ENCODE measurements at regions not wholly inside any gene's neighbourhood (a gene's known extent, or its start where the extent isn't known, plus 50 kb on each side); places are given as distances from the start of the nearest gene placed in this dataset.
"Not testable (repeated sequence)": the region's sequence is repeated elsewhere in the genome, so short reads cannot be mapped to it uniquely, and the experiment has no call there.

DNA sequence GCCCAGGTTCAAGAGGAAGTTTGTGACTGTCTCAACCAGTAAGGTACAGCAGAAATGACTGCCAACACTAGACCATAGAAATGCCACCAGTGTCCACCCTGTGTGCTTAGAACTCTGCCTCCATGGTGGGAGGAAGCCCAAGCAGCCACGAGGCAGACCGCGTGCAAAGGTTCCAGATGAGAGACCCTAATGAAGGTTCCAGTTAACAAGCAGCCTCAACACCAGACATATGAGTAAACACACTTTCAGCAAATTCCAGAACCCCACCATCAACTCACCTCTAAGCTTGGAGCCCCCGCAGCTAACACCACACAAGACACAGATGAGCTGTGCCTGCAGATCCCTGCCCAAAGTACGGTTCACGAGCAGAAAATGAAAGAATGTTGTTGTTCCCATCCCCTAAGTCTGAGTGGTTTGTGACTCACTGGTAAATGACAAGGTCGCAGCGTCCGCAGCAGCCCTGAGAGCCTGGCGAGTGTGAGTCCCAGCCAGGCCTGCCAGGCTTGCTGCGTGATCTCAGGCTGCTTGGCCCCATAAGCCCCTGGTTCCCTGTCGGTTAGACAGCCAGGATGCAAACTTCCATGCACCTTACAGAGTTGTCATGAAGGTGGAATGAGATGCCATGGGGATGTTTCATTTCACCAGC is 193.7 kb downstream of the C16orf95 start:
- no peak for FAIRE-seq
- DNase-seq (ENCODE audit: extremely low spot score, insufficient read length, low read depth), result no peak

DNA sequence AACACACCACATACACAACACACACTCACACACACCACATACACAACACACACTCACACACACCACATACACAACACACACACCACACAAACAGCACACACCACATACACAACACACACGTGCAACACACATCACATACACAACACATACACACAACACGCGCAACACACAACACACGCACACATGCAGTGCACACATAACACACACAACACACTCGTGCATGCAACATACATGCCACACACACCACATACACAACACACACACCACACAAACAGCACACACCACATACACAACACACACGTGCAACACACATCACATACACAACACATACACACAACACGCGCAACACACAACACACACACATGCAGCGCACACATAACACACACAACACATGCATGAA is 192.8 kb downstream of the C16orf95 start:
- FAIRE-seq, result peak; percentile 74
- DNase-seq (ENCODE audit: extremely low spot score, insufficient read length, low read depth), result not testable (repeated sequence)

DNA sequence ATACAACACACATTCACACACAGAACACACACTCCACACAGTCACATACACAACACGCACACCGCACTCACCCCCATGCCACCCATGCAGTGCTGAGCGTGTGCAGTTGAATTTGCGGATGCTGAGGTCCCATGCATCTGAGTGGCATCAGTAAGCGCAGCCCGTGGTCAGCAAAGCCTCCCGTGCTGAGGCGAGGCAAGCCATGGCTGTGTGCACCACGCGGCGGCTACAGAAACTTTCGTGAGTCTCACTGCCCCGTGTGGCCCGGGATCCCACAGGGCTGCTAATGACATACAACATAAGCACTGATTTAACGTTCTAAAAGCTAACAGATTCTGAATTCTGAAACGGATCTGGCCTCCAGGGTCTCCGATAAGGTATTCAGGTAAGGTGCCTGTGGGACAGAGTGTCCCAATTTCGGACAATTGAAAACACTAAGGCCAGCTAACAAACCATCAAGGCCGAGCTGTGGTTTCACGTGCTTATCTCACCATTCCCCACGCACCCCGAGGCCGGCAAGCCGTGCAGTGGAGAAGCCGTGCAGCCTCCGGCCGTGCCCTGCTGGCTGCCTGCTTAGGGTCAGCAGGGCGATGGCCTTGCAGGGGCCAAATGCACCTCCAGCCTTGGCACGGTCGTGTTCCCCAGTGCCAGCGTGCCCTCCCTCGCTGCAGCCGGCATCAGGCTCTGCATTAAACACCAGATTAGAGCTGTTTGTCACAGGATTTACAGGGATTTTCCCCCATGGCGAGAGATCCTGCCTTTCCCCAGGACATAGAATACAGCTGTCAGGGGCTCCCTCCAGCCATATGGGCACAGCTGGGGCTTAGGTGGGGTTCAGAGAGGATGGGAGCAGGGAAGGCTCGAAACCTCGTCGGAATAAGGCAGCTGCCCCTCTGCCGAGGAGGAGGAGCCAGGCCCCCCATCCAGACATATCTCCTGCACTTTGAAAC is 191.7 kb downstream of the C16orf95 start:
- DNase-seq (ENCODE audit: extremely low spot score, insufficient read length, low read depth) (no peak), FAIRE-seq (no peak)

DNA sequence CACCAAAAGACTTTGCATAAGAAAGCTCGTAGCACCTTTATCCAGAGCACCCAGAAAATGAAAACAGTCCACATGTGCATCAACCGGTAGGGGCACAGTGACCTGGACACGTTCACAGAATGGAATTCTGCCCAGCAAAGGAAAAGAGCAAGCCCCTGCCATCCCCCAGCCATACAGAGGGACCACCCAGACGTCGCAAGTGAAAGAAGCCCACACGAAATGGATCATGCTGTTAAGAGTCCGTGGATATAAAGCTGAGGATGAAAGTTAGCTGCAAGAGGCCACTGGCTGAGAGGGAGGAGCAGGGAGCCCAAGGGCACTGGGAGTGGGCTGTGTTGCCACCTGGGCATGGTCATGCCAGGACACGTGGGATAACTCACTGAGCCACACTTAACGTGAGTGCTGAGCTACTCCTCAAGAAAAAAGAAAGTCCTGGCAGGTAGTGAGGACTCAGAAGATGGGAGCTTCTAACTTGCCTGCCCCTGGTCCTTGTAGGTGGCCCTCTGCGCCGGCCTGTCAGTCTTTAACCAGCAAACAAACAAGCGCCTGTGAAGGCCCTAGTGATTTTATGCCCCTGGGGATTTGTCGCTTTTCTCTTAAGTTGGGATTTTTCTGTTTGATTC is 190.7 kb downstream of the C16orf95 start:
- FAIRE-seq (no peak), DNase-seq (ENCODE audit: extremely low spot score, insufficient read length, low read depth) (no peak)

DNA sequence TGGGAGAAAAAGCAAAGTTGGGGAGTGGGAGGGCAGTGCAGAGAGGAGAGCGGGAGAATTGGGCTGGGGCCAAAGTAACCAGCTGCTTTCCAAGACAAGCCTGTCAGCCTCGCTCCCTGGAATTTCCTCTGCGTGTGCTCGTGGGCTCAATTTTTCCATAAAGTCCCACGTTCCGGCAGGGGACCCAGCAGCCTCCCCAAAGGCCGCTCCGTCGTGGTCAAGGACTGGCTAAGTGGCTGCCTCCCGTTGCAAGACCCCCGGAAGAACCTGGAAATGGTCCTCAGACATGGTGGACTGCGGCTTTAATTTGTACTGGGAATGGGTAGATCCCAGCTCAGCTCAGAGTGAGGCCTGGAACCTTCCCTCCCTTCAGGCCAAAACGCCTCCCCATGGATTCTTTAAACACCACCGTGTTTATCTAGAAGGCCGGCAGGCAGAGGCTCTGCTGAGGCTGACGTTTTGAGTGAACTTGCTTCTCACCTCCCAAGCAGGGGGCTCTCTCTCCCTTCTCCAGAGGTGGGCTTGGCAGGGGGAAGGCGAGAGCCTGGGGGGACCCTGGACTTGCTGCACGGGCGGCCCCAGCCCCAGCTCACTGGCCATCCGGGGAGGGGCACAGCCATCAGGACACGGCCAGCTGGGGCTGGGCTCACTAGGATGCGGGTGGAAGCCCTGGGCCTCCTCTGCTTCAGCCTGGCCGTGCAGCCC is 190.0 kb downstream of the C16orf95 start:
- FAIRE-seq, result no peak
- no peak for DNase-seq (ENCODE audit: extremely low spot score, insufficient read length, low read depth)

DNA sequence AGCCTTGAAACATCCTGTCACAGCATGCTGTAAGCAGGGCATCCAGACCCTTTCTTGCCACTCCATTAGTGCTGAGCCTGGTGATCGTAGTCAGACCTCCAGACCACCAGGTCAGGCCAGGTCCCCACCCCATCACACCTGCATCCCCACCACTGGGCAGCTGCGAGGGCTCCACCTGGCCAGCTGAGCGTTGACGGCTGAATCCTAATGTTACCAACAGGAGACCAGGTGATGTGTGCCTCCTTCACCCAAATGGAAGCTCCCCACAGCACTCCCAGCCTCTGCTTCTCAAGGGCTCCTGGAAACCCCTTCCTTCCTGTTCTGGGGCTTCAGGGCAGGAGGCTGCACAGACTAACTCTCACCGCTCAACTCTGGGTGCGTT is 189.4 kb downstream of the C16orf95 start:
- no peak for FAIRE-seq
- DNase-seq (ENCODE audit: extremely low spot score, insufficient read length, low read depth), result no peak

DNA sequence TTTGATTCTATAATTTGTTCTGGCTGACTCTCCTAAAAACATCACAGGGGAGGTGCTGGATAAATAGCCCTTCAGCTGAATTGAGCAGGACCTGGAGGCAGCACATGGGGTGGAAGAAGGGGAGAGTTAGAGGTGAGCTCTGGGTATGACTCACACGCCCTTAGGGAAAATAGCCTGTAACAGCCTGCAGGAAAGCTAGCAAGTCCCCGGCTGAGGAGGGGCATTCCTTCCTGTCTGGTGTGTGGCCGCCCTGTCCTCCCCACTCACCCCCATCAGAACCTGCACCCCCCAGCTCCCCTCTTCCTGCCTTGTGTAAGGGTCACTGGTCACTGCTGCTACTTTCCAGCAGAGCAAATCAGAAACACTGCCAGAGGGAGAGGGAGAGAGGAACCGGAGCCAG is 187.4 kb downstream of the C16orf95 start:
- no peak for FAIRE-seq

DNA sequence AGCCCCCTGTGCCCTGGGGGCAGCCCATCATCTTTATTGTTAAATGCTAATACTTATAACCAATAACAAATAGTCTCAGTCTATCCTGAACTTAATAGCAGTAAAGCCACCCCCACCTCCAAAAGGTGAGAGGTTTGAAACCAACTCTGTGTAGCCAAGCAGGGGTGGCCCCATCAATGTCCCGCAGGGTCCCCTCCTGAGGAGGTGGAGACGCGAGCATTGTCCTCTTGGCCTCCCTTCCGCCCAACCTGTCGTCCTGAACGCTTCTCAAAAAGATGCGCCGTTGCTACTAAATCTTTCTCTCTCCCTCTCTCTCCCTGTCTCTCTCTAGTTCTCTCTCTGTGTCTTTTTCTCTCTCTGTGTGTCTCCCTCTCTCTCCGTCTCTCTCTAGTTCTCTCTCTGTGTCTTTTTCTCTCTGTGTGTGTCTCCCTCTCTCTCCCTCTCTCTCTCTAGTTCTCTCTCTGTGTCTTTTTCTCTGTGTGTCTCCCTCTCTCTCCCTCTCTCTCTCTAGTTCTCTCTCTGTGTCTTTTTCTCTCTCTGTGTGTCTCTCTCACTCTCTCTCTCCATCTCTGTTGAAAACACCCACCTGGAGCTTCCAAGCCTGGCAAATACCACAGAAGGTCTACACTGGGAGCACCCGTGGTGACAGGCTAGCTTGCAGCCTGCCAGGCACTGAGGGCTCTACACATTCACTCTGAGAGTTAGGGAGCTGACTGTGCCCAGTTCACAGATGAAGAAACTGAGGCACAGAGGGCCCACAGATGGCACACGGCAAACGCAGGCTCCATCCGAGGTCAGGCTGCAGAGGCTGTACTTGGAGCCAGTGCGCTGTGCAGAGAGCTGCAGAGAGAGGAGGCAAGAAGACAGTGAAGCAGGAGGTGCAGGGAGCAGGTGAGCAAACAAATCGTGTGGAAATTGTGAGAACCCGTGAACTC is 185.9 kb downstream of the C16orf95 start:
- no peak for FAIRE-seq
- no peak for DNase-seq (ENCODE audit: extremely low spot score, insufficient read length, low read depth)

More for the DNA sequence above, 187.4 kb downstream of the C16orf95 start:
- DNase-seq (ENCODE audit: extremely low spot score, insufficient read length, low read depth), result no peak

DNA sequence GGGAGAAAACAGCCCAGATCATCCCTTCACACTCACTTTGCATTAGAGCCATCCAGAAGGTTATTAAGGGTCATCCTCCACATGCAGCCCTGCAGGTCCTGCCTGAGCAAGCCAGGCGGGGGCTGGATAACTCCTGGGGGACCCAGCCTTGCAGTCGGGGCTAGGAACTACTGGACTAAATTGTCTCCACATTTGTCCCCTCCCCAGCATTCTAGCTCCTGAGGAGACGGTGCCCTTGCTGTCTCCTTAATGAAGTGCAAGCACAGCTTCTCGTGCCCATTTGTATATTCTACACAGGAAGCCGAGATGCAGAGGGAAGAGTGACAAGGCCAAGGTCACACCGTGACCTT is 185.2 kb downstream of the C16orf95 start:
- FAIRE-seq (no peak), DNase-seq (ENCODE audit: extremely low spot score, insufficient read length, low read depth) (no peak)

DNA sequence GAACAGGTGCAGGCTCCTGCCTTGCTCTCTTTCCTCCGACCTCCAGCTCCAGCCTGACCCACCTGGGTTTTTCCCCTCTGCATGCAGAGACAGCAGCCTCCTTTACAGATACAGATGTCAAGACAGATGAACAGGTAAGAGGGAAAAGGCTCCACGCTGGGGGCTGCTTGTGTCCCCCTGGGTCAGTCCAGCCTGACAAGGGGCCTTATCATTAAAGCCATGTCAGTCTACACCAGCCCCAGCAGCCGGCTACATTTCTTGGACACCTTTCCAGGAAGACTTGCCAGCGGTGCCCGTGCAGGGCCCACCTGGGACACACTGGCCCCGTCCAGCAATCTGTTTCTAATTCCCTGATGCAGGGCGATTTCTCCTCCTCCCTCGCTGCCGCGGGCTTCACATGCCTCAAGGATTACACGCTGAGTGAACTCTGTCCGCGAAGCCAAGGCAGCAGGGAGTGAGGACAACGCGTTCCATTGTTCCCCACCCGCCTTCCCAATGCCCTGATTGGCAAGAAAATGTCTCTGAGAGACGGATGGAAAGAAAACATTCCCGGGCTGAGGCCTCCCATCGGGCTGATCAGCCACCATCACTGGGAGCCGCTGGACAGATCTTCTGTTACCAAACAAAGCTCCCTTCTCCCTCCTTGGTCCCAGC is 184.7 kb downstream of the C16orf95 start:
- no peak for DNase-seq (ENCODE audit: extremely low spot score, insufficient read length, low read depth)
- no peak for FAIRE-seq

DNA sequence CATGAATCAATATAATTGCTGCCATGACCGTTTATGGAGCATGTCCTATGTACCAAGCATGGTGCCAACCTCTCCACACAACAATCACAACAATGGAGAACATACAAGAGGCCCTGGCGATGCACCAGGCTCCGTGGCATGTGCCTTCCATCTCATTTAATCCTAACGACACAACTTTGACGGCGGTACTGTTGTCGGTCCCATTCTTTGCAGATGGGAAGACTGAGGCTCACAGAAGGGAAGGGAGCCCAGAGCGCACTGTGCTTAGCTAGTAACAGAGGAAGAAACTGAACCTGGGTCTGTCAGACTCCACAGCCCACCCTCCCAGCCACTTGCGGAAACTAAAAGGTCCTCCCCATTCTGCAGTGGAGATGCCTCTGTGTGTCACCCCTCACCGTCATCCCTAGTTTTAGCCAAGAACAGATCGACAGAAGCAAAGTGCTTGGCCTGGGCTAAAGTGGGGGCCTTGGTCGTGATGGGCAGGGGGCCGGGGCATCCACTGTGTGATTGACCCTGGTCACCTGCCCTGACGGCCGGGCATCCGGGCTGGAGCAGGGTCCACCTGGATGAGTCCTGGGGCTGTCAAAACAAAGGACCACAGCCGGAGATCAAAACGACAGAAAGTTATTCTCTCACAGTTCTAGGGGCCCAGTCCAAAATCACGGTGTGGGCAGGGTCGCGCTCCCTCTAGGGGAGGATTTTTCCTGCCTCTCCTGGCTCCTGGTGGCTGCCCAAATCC is 183.9 kb downstream of the C16orf95 start:
- DNase-seq (ENCODE audit: extremely low spot score, insufficient read length, low read depth) (no peak), FAIRE-seq (no peak)

DNA sequence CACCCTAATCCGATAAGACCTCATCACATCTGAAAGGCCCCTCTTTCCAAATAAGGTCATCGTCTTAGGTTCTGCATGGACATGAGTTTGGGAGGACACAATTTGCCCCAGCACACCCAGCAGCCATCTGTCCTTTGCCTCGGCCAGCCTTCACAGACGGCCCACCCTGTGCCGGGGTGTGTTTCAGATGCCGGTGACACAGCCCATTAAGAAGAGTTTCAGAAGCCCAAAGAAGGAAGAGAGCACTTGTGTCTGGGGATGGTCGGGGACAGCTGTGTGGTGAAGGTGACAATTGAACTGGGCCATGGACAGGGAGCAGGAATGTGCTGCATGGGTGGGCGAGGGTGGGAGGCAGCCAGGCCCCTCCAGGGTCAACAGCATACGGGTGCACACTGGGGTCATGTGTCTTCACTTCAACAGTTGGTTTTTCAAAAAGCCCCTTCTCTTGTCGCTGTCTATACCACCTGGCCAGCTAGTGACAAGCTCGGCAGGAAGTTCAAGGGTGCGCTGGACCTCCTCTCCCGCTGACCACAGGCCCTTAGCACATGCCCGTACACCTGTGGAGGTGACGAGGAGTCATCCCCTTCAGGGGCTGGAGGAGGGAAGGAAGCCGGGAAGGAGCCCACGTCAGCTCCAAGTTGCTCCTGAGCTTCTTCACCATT is 183.1 kb downstream of the C16orf95 start:
- DNase-seq (ENCODE audit: extremely low spot score, insufficient read length, low read depth), result no peak
- FAIRE-seq, result no peak

DNA sequence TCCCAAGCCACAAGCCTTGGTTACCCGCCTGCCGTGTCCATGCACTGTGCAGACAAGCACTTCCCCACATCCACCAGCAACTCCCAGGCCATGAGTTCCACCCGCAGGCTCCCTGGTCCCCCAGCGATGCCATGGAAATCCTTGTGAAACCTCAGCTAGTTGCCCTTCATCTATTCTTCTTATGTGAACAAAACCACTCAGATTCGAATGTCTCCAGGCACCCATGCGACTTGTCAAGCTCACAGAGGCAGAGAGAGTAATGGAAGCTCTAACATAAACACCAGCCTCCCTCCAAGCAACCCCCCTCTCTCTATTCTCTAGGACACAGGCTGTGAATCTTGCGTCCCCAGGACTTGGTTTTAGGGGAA is 182.6 kb downstream of the C16orf95 start:
- DNase-seq (ENCODE audit: extremely low spot score, insufficient read length, low read depth) (no peak), FAIRE-seq (no peak)

DNA sequence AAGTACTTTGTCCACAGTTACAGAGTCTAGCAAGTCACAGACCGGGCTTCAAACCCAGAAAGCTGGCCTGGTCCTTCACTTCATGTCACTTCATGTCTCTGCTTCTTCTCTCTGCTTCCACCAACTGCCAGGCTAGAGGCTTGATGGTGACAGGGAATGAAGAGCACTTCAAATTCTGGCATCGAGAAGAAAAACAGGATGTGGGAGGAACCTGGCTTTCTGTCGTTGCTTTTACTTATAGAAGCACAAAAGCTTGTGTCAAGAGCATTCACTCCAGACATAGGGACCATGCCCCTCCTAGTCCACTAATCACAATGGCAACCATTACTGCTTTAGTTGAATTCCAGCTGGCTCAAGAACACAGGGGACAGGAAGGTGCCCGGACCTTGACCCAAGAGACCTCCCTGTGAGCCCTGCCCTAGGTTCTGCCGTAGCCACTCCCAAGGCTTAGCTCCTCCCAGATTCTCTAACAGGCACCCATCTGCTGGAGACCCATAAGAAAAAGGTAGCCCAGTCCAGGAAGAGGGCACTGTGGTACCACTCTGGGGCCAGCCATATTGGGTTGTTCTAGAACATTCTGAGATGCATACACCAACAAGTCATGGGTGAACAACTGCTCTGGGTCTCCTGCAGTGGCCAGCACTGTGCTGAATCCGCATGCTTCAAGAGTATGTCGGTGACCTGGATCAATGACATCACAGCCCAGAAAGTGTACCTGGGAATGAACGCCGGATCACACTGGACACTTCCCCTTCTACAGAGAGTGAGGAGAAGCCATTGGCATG is 181.8 kb downstream of the C16orf95 start:
- FAIRE-seq, result no peak
- DNase-seq (ENCODE audit: extremely low spot score, insufficient read length, low read depth), result no peak

DNA sequence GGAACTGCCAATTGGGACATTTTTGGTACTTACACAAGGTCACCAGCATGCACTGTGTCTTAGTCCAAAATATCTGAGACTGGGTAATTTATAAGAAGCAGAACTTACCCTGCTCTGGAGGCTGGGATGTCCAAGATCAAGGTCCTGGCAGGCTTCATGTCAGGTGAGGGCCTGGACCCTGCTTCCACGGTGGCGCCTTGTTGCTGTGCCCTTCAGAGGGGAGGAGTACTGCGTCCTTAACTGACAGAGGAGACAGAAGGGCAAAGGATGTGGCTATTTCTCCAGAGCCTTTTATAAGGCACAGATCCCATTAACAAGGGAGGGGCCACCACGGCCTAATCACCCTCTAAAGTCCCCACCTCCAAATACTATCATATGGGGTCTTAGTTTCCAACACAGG is 178.9 kb downstream of the C16orf95 start:
- no peak for DNase-seq (ENCODE audit: extremely low spot score, insufficient read length, low read depth)
- no peak for FAIRE-seq

DNA sequence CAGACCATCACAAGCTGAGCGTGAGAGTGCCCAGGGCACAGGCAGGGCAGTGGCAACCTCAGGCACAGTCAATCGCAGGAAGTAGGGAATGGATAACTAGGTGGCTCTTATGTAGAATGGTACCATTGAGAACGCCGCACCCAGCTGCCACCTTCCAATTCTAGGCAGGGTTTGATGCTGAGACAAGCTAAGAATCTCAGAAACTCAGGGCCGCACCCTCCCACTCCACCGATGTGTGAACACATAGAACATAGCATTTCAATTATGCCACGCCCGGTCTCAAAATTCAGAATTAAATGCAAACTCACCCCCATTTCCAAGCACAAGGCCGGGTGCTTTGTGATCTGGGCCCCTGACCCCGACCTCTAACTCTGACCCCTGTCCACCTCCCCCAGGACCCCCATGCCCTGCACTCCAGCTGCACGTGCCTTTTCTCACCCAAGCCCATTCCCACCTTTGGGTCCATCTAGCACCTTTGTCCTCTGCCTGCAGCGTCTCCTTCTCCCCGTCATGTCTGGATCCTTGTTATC is 178.4 kb downstream of the C16orf95 start:
- DNase-seq (ENCODE audit: extremely low spot score, insufficient read length, low read depth) (no peak), FAIRE-seq (no peak)

Measured in GM18507 (cell line).